ENCODE measurements at regions not wholly inside any gene's neighbourhood (a gene's known extent, or its start where the extent isn't known, plus 50 kb on each side); places are given as distances from the start of the nearest gene placed in this dataset.

GRCh38 chr16:85475691-85476300, 137.3 kb upstream of the GSE1 start:
- 92 to 94% methylated on average over 5 to 21 of the region's 22 CpGs for WGBS, 2 donors (ENCODE audit: low coverage in 1 of 2)
- Histone ChIP-seq H3K27me3 (no peaks in the 10 kb centered on the region), H3K27ac (no peak overlapping the region), H3K9me3 (no peaks in the 10 kb centered on the region), H3K4me3 (no peak overlapping the region), H3K4me1 (peaks cover 3 to 28% (median 20%) of the 10 kb centered on the region in 4 donors), H3K36me3 (no peaks in the 10 kb centered on the region)
- in situ Hi-C loops (cut with MboI; ENCODE audit: low pct_ligation_motif_present in 1 of 4, low pct_unique_long_range_greater_than_20kb in 1 of 4, low sequenced_read_pairs in 3 of 4) (no loop called here), intact Hi-C loops (cut with DNase I; ENCODE audit: low total_unique reads) (no loop called here)
- TF ChIP-seq, protein P1, sequence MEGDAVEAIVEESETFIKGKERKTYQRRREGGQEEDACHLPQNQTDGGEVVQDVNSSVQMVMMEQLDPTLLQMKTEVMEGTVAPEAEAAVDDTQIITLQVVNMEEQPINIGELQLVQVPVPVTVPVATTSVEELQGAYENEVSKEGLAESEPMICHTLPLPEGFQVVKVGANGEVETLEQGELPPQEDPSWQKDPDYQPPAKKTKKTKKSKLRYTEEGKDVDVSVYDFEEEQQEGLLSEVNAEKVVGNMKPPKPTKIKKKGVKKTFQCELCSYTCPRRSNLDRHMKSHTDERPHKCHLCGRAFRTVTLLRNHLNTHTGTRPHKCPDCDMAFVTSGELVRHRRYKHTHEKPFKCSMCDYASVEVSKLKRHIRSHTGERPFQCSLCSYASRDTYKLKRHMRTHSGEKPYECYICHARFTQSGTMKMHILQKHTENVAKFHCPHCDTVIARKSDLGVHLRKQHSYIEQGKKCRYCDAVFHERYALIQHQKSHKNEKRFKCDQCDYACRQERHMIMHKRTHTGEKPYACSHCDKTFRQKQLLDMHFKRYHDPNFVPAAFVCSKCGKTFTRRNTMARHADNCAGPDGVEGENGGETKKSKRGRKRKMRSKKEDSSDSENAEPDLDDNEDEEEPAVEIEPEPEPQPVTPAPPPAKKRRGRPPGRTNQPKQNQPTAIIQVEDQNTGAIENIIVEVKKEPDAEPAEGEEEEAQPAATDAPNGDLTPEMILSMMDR (IDR thresholded peaks at IDR 0.05): no peak
- TF ChIP-seq POLR2AphosphoS5 (IDR thresholded peaks at IDR 0.05) (no peak), POLR2A (IDR thresholded peaks at IDR 0.05) (no peak), EP300 (IDR thresholded peaks at IDR 0.05; ENCODE audit: low read depth) (no peak)
- DNase-seq: no peak

GRCh38 chr16:85476389-85476788, 136.7 kb upstream of the GSE1 start:
- H3K4me3 ChIP-seq: no peak overlapping the region
- no peaks in the 10 kb centered on the region for H3K9me3 ChIP-seq
- no peak for TF ChIP-seq POLR2AphosphoS5 (IDR thresholded peaks at IDR 0.05)
- no peak for TF ChIP-seq EP300 (IDR thresholded peaks at IDR 0.05; ENCODE audit: low read depth)
- TF ChIP-seq POLR2A (IDR thresholded peaks at IDR 0.05): no peak
- TF ChIP-seq, protein P1 (IDR thresholded peaks at IDR 0.05): no peak
- 89 to 97% methylated on average over 4 to 11 of the region's 11 CpGs for WGBS, 2 donors (ENCODE audit: low coverage in 1 of 2)
- H3K27ac ChIP-seq: no peak overlapping the region
- H3K27me3 ChIP-seq: no peaks in the 10 kb centered on the region
- in situ Hi-C loops (cut with MboI; ENCODE audit: low pct_ligation_motif_present in 1 of 4, low pct_unique_long_range_greater_than_20kb in 1 of 4, low sequenced_read_pairs in 3 of 4) (no loop called here), intact Hi-C loops (cut with DNase I; ENCODE audit: low total_unique reads) (no loop called here)
- no peak for DNase-seq
- H3K4me1 ChIP-seq: peaks cover 3 to 31% (median 22%) of the 10 kb centered on the region in 4 donors
- H3K36me3 ChIP-seq: no peaks in the 10 kb centered on the region

DNA sequence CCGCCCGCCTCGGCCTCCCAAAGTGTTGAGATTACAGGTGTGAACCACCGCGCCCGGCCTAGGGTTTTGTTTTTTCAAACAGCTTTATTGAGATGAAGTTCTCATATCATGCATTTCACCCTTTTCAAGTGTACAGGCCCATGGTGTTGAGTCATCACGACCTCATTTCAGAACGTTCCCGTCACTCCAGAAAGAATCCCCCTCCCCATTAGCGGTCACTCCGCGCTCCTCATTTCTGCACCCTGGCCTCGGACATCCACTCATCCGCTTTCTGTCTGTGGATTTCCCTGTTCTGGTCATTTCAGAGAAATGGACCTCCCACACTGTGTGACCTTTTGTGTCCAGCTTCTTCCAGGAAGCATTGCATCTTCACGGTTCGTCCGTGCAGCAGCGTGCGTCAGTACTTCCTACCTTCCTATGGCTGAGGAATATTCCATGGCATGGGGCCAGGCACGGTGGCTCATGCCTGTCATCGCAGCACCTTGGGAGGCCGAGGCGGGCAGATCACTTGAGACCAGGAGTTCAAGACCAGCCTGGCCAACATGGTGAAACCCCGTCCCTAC, 135.2 kb upstream of the GSE1 start:
- H3K27me3 ChIP-seq: no peaks in the 10 kb centered on the region
- TF ChIP-seq, protein P1 (IDR thresholded peaks at IDR 0.05): no peak
- TF ChIP-seq POLR2AphosphoS5 (IDR thresholded peaks at IDR 0.05) (no peak), POLR2A (IDR thresholded peaks at IDR 0.05) (no peak)
- peaks cover 3 to 19% (median 13%) of the 10 kb centered on the region in 4 donors for H3K4me1 ChIP-seq
- H3K9me3 ChIP-seq: no peaks in the 10 kb centered on the region
- intact Hi-C loops (cut with DNase I; ENCODE audit: low total_unique reads): no loop called here
- in situ Hi-C loops (cut with MboI; ENCODE audit: low pct_ligation_motif_present in 1 of 4, low pct_unique_long_range_greater_than_20kb in 1 of 4, low sequenced_read_pairs in 3 of 4): no loop called here
- WGBS, 2 donors (ENCODE audit: low coverage in 1 of 2): 85 to 88% methylated on average over 8 to 24 of the region's 24 CpGs
- H3K36me3 ChIP-seq: no peaks in the 10 kb centered on the region
- no peak overlapping the region for H3K4me3 ChIP-seq
- no peak overlapping the region for H3K27ac ChIP-seq
- DNase-seq: no peak

- in situ Hi-C loops (cut with MboI; ENCODE audit: low pct_ligation_motif_present in 1 of 4, low pct_unique_long_range_greater_than_20kb in 1 of 4, low sequenced_read_pairs in 3 of 4): no loop called here
- Histone ChIP-seq H3K9me3 (no peaks in the 10 kb centered on the region), H3K36me3 (no peaks in the 10 kb centered on the region), H3K4me1 (peaks cover 3 to 15% (median 11%) of the 10 kb centered on the region in 4 donors), H3K4me3 (peak overlapping the region in 1 of 4 donors; percentile 2), H3K27ac (peak overlapping the region in 3 of 4 donors; percentile 17 to 69 (median 29)), H3K27me3 (no peaks in the 10 kb centered on the region)
- intact Hi-C loops (cut with DNase I; ENCODE audit: low total_unique reads): no loop called here
- WGBS, 2 donors (ENCODE audit: low coverage in 1 of 2): 56% methylated on average over 21 of the region's 26 CpGs; no CpG with 5 or more reads in 1 of the 2 donors
- TF ChIP-seq POLR2A (IDR thresholded peaks at IDR 0.05): no peak
- TF ChIP-seq, protein P1 (IDR thresholded peaks at IDR 0.05): peak; percentile 37 to 81 (median 59)
- TF ChIP-seq EP300 (IDR thresholded peaks at IDR 0.05; ENCODE audit: low read depth): no peak
- DNase-seq: peak; percentile 75
Observed at GRCh38 chr16:85479972-85480726, 133.0 kb upstream of the GSE1 start.
